ENCODE measurements at regions not wholly inside any gene's neighbourhood (a gene's known extent, or its start where the extent isn't known, plus 50 kb on each side); places are given as distances from the start of the nearest gene placed in this dataset.

- H3K27ac ChIP-seq (ENCODE audit: low read depth in 2 of 2, low read length in 1 of 2): no peak overlapping the region
- no peaks in the 10 kb centered on the region for H3K27me3 ChIP-seq (ENCODE audit: control insufficient read depth in 1 of 2, insufficient read depth in 2 of 2, low read length in 2 of 2)
- no peak overlapping the region for H3K4me3 ChIP-seq (ENCODE audit: low read depth in 1 of 2, low read length in 2 of 2)
- no peaks in the 10 kb centered on the region for H3K9me3 ChIP-seq (ENCODE audit: control insufficient read depth in 2 of 2, insufficient read depth in 1 of 2, low read depth in 1 of 2, low read length in 1 of 2)
- peaks cover 0 to 3% of the 10 kb centered on the region in 2 donors for H3K4me1 ChIP-seq (ENCODE audit: control insufficient read depth in 2 of 2, insufficient read depth in 2 of 2, low read length in 1 of 2)
- no peaks in the 10 kb centered on the region for H3K36me3 ChIP-seq (ENCODE audit: control insufficient read depth in 2 of 2, insufficient read depth in 2 of 2, low read length in 1 of 2)
- WGBS, 2 donors: 74 to 87% methylated on average over 2 of the region's 2 CpGs
Measured at GRCh38 chr1:217026531-217026930, 303.3 kb upstream of the ESRRG start.

GRCh38 chr1:217025381-217025780, 302.2 kb upstream of the ESRRG start:
- H3K4me3 ChIP-seq (ENCODE audit: low read depth in 1 of 2, low read length in 2 of 2): no peak overlapping the region
- H3K4me1 ChIP-seq (ENCODE audit: control insufficient read depth in 2 of 2, insufficient read depth in 2 of 2, low read length in 1 of 2): peaks cover 0 to 3% of the 10 kb centered on the region in 2 donors
- H3K9me3 ChIP-seq (ENCODE audit: control insufficient read depth in 2 of 2, insufficient read depth in 1 of 2, low read depth in 1 of 2, low read length in 1 of 2): no peaks in the 10 kb centered on the region
- H3K27me3 ChIP-seq (ENCODE audit: control insufficient read depth in 1 of 2, insufficient read depth in 2 of 2, low read length in 2 of 2): no peaks in the 10 kb centered on the region
- no peaks in the 10 kb centered on the region for H3K36me3 ChIP-seq (ENCODE audit: control insufficient read depth in 2 of 2, insufficient read depth in 2 of 2, low read length in 1 of 2)
- H3K27ac ChIP-seq (ENCODE audit: low read depth in 2 of 2, low read length in 1 of 2): no peak overlapping the region

- 85 to 86% methylated on average over 4 of the region's 4 CpGs for WGBS, 2 donors
- Histone ChIP-seq H3K9me3 (ENCODE audit: control insufficient read depth in 2 of 2, insufficient read depth in 1 of 2, low read depth in 1 of 2, low read length in 1 of 2) (no peaks in the 10 kb centered on the region), H3K27ac (ENCODE audit: low read depth in 2 of 2, low read length in 1 of 2) (no peak overlapping the region), H3K36me3 (ENCODE audit: control insufficient read depth in 2 of 2, insufficient read depth in 2 of 2, low read length in 1 of 2) (no peaks in the 10 kb centered on the region), H3K4me3 (ENCODE audit: low read depth in 1 of 2, low read length in 2 of 2) (no peak overlapping the region), H3K27me3 (ENCODE audit: control insufficient read depth in 1 of 2, insufficient read depth in 2 of 2, low read length in 2 of 2) (no peaks in the 10 kb centered on the region), H3K4me1 (ENCODE audit: control insufficient read depth in 2 of 2, insufficient read depth in 2 of 2, low read length in 1 of 2) (peaks cover 0 to 3% of the 10 kb centered on the region in 2 donors)
Measured at GRCh38 chr1:217024911-217025310, 301.7 kb upstream of the ESRRG start.

- no peaks in the 10 kb centered on the region for H3K27me3 ChIP-seq (ENCODE audit: control insufficient read depth in 1 of 2, insufficient read depth in 2 of 2, low read length in 2 of 2)
- H3K9me3 ChIP-seq (ENCODE audit: control insufficient read depth in 2 of 2, insufficient read depth in 1 of 2, low read depth in 1 of 2, low read length in 1 of 2): no peaks in the 10 kb centered on the region
- WGBS, 2 donors: 33 to 69% methylated on average over 2 of the region's 2 CpGs
- no peak overlapping the region for H3K4me3 ChIP-seq (ENCODE audit: low read depth in 1 of 2, low read length in 2 of 2)
- H3K36me3 ChIP-seq (ENCODE audit: control insufficient read depth in 2 of 2, insufficient read depth in 2 of 2, low read length in 1 of 2): no peaks in the 10 kb centered on the region
- H3K4me1 ChIP-seq (ENCODE audit: control insufficient read depth in 2 of 2, insufficient read depth in 2 of 2, low read length in 1 of 2): peaks cover 0 to 3% of the 10 kb centered on the region in 2 donors
- H3K27ac ChIP-seq (ENCODE audit: low read depth in 2 of 2, low read length in 1 of 2): no peak overlapping the region
Measured at GRCh38 chr1:217021956-217022355, 298.7 kb upstream of the ESRRG start.

- H3K4me1 ChIP-seq (ENCODE audit: control insufficient read depth in 2 of 2, insufficient read depth in 2 of 2, low read length in 1 of 2): peaks cover 0 to 3% of the 10 kb centered on the region in 2 donors
- H3K27me3 ChIP-seq (ENCODE audit: control insufficient read depth in 1 of 2, insufficient read depth in 2 of 2, low read length in 2 of 2): no peaks in the 10 kb centered on the region
- 40 to 44% methylated on average over 2 of the region's 2 CpGs for WGBS, 2 donors
- H3K27ac ChIP-seq (ENCODE audit: low read depth in 2 of 2, low read length in 1 of 2): no peak overlapping the region
- no peaks in the 10 kb centered on the region for H3K36me3 ChIP-seq (ENCODE audit: control insufficient read depth in 2 of 2, insufficient read depth in 2 of 2, low read length in 1 of 2)
- H3K4me3 ChIP-seq (ENCODE audit: low read depth in 1 of 2, low read length in 2 of 2): no peak overlapping the region
- H3K9me3 ChIP-seq (ENCODE audit: control insufficient read depth in 2 of 2, insufficient read depth in 1 of 2, low read depth in 1 of 2, low read length in 1 of 2): no peaks in the 10 kb centered on the region
Measured at GRCh38 chr1:217021400-217021799, 298.2 kb upstream of the ESRRG start.

GRCh38 chr1:217019475-217019874, 296.2 kb upstream of the ESRRG start:
- H3K9me3 ChIP-seq (ENCODE audit: control insufficient read depth in 2 of 2, insufficient read depth in 1 of 2, low read depth in 1 of 2, low read length in 1 of 2): no peaks in the 10 kb centered on the region
- H3K27me3 ChIP-seq (ENCODE audit: control insufficient read depth in 1 of 2, insufficient read depth in 2 of 2, low read length in 2 of 2): no peaks in the 10 kb centered on the region
- 71 to 81% methylated on average over 2 of the region's 2 CpGs for WGBS, 2 donors
- no peak overlapping the region for H3K4me3 ChIP-seq (ENCODE audit: low read depth in 1 of 2, low read length in 2 of 2)
- H3K27ac ChIP-seq (ENCODE audit: low read depth in 2 of 2, low read length in 1 of 2): no peak overlapping the region
- no peaks in the 10 kb centered on the region for H3K4me1 ChIP-seq (ENCODE audit: control insufficient read depth in 2 of 2, insufficient read depth in 2 of 2, low read length in 1 of 2)
- no peaks in the 10 kb centered on the region for H3K36me3 ChIP-seq (ENCODE audit: control insufficient read depth in 2 of 2, insufficient read depth in 2 of 2, low read length in 1 of 2)

GRCh38 chr1:217018648-217019047, 295.4 kb upstream of the ESRRG start:
- Histone ChIP-seq H3K27ac (ENCODE audit: low read depth in 2 of 2, low read length in 1 of 2) (no peak overlapping the region), H3K4me1 (ENCODE audit: control insufficient read depth in 2 of 2, insufficient read depth in 2 of 2, low read length in 1 of 2) (no peaks in the 10 kb centered on the region), H3K9me3 (ENCODE audit: control insufficient read depth in 2 of 2, insufficient read depth in 1 of 2, low read depth in 1 of 2, low read length in 1 of 2) (no peaks in the 10 kb centered on the region), H3K27me3 (ENCODE audit: control insufficient read depth in 1 of 2, insufficient read depth in 2 of 2, low read length in 2 of 2) (no peaks in the 10 kb centered on the region), H3K36me3 (ENCODE audit: control insufficient read depth in 2 of 2, insufficient read depth in 2 of 2, low read length in 1 of 2) (no peaks in the 10 kb centered on the region), H3K4me3 (ENCODE audit: low read depth in 1 of 2, low read length in 2 of 2) (no peak overlapping the region)
- WGBS, 2 donors: 75 to 78% methylated on average over 3 of the region's 3 CpGs

- Histone ChIP-seq H3K27ac (ENCODE audit: low read depth in 2 of 2, low read length in 1 of 2) (no peak overlapping the region), H3K27me3 (ENCODE audit: control insufficient read depth in 1 of 2, insufficient read depth in 2 of 2, low read length in 2 of 2) (no peaks in the 10 kb centered on the region), H3K9me3 (ENCODE audit: control insufficient read depth in 2 of 2, insufficient read depth in 1 of 2, low read depth in 1 of 2, low read length in 1 of 2) (no peaks in the 10 kb centered on the region), H3K36me3 (ENCODE audit: control insufficient read depth in 2 of 2, insufficient read depth in 2 of 2, low read length in 1 of 2) (no peaks in the 10 kb centered on the region), H3K4me1 (ENCODE audit: control insufficient read depth in 2 of 2, insufficient read depth in 2 of 2, low read length in 1 of 2) (no peaks in the 10 kb centered on the region), H3K4me3 (ENCODE audit: low read depth in 1 of 2, low read length in 2 of 2) (no peak overlapping the region)
Measured at GRCh38 chr1:217017165-217017564, 293.9 kb upstream of the ESRRG start.

- Histone ChIP-seq H3K27me3 (ENCODE audit: control insufficient read depth in 1 of 2, insufficient read depth in 2 of 2, low read length in 2 of 2) (no peaks in the 10 kb centered on the region), H3K36me3 (ENCODE audit: control insufficient read depth in 2 of 2, insufficient read depth in 2 of 2, low read length in 1 of 2) (no peaks in the 10 kb centered on the region), H3K27ac (ENCODE audit: low read depth in 2 of 2, low read length in 1 of 2) (no peak overlapping the region), H3K4me3 (ENCODE audit: low read depth in 1 of 2, low read length in 2 of 2) (no peak overlapping the region), H3K4me1 (ENCODE audit: control insufficient read depth in 2 of 2, insufficient read depth in 2 of 2, low read length in 1 of 2) (no peaks in the 10 kb centered on the region), H3K9me3 (ENCODE audit: control insufficient read depth in 2 of 2, insufficient read depth in 1 of 2, low read depth in 1 of 2, low read length in 1 of 2) (no peaks in the 10 kb centered on the region)
Measured at GRCh38 chr1:217014066-217014465, 290.8 kb upstream of the ESRRG start.

- H3K4me3 ChIP-seq (ENCODE audit: low read depth in 1 of 2, low read length in 2 of 2): no peak overlapping the region
- H3K27me3 ChIP-seq (ENCODE audit: control insufficient read depth in 1 of 2, insufficient read depth in 2 of 2, low read length in 2 of 2): no peaks in the 10 kb centered on the region
- H3K4me1 ChIP-seq (ENCODE audit: control insufficient read depth in 2 of 2, insufficient read depth in 2 of 2, low read length in 1 of 2): no peaks in the 10 kb centered on the region
- H3K9me3 ChIP-seq (ENCODE audit: control insufficient read depth in 2 of 2, insufficient read depth in 1 of 2, low read depth in 1 of 2, low read length in 1 of 2): no peaks in the 10 kb centered on the region
- H3K27ac ChIP-seq (ENCODE audit: low read depth in 2 of 2, low read length in 1 of 2): no peak overlapping the region
- no peaks in the 10 kb centered on the region for H3K36me3 ChIP-seq (ENCODE audit: control insufficient read depth in 2 of 2, insufficient read depth in 2 of 2, low read length in 1 of 2)
Measured at GRCh38 chr1:217012659-217013058, 289.4 kb upstream of the ESRRG start.

All from esophagus (tissue), 2 donors.